ENCODE measurements at regions not wholly inside any gene's neighbourhood (a gene's known extent, or its start where the extent isn't known, plus 50 kb on each side); places are given as distances from the start of the nearest gene placed in this dataset.

- Histone ChIP-seq H3K4me1 (ENCODE audit: control insufficient read depth, insufficient read depth, low read length) (no peaks in the 10 kb centered on the region), H3K9ac (ENCODE audit: extremely low read depth, low read length, poor library complexity, severe bottlenecking) (no peak overlapping the region), H3K4me3 (ENCODE audit: low read length) (no peak overlapping the region), H3K9me3 (ENCODE audit: control insufficient read depth, low read length) (no peaks in the 10 kb centered on the region), H3K27me3 (ENCODE audit: control insufficient read depth, insufficient read depth, low read length, poor library complexity, severe bottlenecking) (no peaks in the 10 kb centered on the region), H3K36me3 (ENCODE audit: control insufficient read depth, insufficient read depth, low read length) (no peaks in the 10 kb centered on the region), H3K27ac (ENCODE audit: low read depth, low read length) (no peak overlapping the region)
- Mint-ChIP-seq H3K36me3 (ENCODE audit: low read depth) (no peaks in the 10 kb centered on the region), H3K27ac (no peak overlapping the region), H3K4me1 (no peaks in the 10 kb centered on the region), H3K27me3 (ENCODE audit: insufficient read depth) (no peaks in the 10 kb centered on the region), H3K4me3 (no peak overlapping the region), H3K9me3 (no peaks in the 10 kb centered on the region)
- no peak for DNase-seq
- WGBS, 2 experiments (ENCODE audit: insufficient coverage in 1 of 2, insufficient read length in 1 of 2), result no CpG with 5 or more reads among the region's 1 CpG
- TF ChIP-seq CTCF (conservative IDR thresholded peaks at IDR 0.05), result no peak
Measured at GRCh38 chr18:65399091-65399490, 351.7 kb upstream of the CDH7 start.

DNA sequence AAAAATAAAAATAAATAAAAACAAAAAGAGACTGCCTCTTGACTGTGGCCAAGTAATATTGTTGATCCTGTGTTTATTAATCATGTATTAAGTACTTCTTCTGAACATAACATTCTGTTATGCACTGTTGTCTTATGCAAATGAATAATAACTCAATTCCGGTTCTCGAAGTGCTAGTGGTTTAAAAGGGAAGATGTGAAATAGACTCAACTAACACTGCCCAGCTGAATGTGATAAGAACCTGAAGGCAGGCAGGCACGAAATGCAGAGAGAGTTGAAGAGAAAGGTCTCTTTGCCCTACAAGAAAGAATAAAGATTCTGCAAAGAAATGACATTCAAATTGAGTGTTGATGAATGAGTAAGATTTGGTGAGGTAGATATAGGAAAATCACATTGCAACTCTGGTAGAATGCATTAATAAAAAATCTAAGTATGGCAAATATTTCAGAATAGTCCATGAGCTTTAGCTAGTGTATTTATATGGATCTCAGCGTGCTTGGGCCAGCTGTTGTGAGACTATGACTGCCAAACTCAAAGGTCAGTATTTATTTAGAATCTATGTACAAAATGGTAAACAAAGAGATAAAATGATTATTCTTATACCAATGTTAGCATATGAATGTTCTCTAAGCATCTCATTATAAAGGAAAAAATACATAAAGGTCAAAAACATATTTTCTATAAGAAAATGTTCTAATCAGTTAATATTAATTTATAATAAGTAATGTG, 352.3 kb upstream of the CDH7 start:
- H3K9me3 ChIP-seq (ENCODE audit: control insufficient read depth, low read length), result no peaks in the 10 kb centered on the region
- no peak overlapping the region for H3K4me3 Mint-ChIP-seq
- no peaks in the 10 kb centered on the region for H3K4me1 Mint-ChIP-seq
- H3K27me3 ChIP-seq (ENCODE audit: control insufficient read depth, insufficient read depth, low read length, poor library complexity, severe bottlenecking), result no peaks in the 10 kb centered on the region
- no peak for TF ChIP-seq CTCF (conservative IDR thresholded peaks at IDR 0.05)
- WGBS, 2 experiments (ENCODE audit: insufficient coverage in 1 of 2, insufficient read length in 1 of 2), result 90% methylated on average over 3 to 4 of the region's 4 CpGs
- H3K4me3 ChIP-seq (ENCODE audit: low read length), result no peak overlapping the region
- no peaks in the 10 kb centered on the region for H3K36me3 Mint-ChIP-seq (ENCODE audit: low read depth)
- no peak overlapping the region for H3K27ac ChIP-seq (ENCODE audit: low read depth, low read length)
- no peak for DNase-seq
- H3K36me3 ChIP-seq (ENCODE audit: control insufficient read depth, insufficient read depth, low read length), result no peaks in the 10 kb centered on the region
- H3K9ac ChIP-seq (ENCODE audit: extremely low read depth, low read length, poor library complexity, severe bottlenecking), result no peak overlapping the region
- H3K27me3 Mint-ChIP-seq (ENCODE audit: insufficient read depth), result no peaks in the 10 kb centered on the region
- H3K27ac Mint-ChIP-seq, result no peak overlapping the region
- no peaks in the 10 kb centered on the region for H3K9me3 Mint-ChIP-seq
- H3K4me1 ChIP-seq (ENCODE audit: control insufficient read depth, insufficient read depth, low read length), result no peaks in the 10 kb centered on the region

DNA sequence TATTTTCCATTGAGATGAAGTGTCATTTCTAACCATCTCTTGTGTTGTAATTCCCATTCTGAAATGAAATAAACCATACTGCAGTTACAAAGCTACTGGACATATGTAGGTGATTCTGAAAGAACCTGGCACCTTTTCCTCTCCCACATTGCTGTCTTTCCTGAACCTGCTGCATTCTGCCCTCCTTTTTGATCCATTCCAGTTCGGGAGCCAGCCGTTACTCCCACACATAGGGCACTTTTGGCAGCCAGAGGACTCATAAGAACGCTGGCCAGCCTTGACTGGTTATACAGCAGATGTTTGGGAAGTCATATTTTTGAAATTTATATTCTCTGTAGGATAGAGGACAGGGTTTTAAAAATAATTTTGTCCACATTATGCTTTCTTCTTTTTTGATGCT, 369.8 kb upstream of the CDH7 start:
- Mint-ChIP-seq H3K4me1 (peaks cover 4% of the 10 kb centered on the region), H3K27me3 (ENCODE audit: insufficient read depth) (no peaks in the 10 kb centered on the region)
- WGBS, 2 experiments (ENCODE audit: insufficient coverage in 1 of 2, insufficient read length in 1 of 2), result 90% methylated on average over 3 of the region's 3 CpGs; no CpG with 5 or more reads in 1 of the 2 experiments

More for the DNA sequence above, 369.8 kb upstream of the CDH7 start:
- H3K36me3 Mint-ChIP-seq (ENCODE audit: low read depth), result no peaks in the 10 kb centered on the region
- H3K36me3 ChIP-seq (ENCODE audit: control insufficient read depth, insufficient read depth, low read length), result no peaks in the 10 kb centered on the region
- no peak overlapping the region for H3K4me3 Mint-ChIP-seq
- H3K27me3 ChIP-seq (ENCODE audit: control insufficient read depth, insufficient read depth, low read length, poor library complexity, severe bottlenecking), result no peaks in the 10 kb centered on the region
- H3K4me1 ChIP-seq (ENCODE audit: control insufficient read depth, insufficient read depth, low read length), result no peaks in the 10 kb centered on the region
- no peak overlapping the region for H3K27ac ChIP-seq (ENCODE audit: low read depth, low read length)
- peaks cover 10% of the 10 kb centered on the region for H3K9me3 Mint-ChIP-seq
- TF ChIP-seq CTCF (conservative IDR thresholded peaks at IDR 0.05), result no peak
- no peak overlapping the region for H3K27ac Mint-ChIP-seq
- H3K9me3 ChIP-seq (ENCODE audit: control insufficient read depth, low read length), result no peaks in the 10 kb centered on the region
- H3K9ac ChIP-seq (ENCODE audit: extremely low read depth, low read length, poor library complexity, severe bottlenecking), result no peak overlapping the region
- DNase-seq, result no peak
- no peak overlapping the region for H3K4me3 ChIP-seq (ENCODE audit: low read length)

Data from endodermal cell (in vitro differentiated cells).